ENCODE measurements at regions not wholly inside any gene's neighbourhood (a gene's known extent, or its start where the extent isn't known, plus 50 kb on each side); places are given as distances from the start of the nearest gene placed in this dataset.

GRCh38 chr3:117526470-117527079 is 817.0 kb downstream of the TUSC7 start:
- no peak for ATAC-seq (ENCODE audit: poor library complexity)
- no peaks in the 10 kb centered on the region for H3K4me1 ChIP-seq (ENCODE audit: insufficient read depth, low read length)
- Mint-ChIP-seq H3K27ac (no peak overlapping the region), H3K4me3 (no peak overlapping the region), H3K4me1 (ENCODE audit: low read depth) (no peaks in the 10 kb centered on the region), H3K27me3 (no peaks in the 10 kb centered on the region), H3K9me3 (no peaks in the 10 kb centered on the region), H3K36me3 (ENCODE audit: low read depth) (no peaks in the 10 kb centered on the region)
- CTCF ChIA-PET = no interaction called here
- intact Hi-C loops (cut with DNase I, micrococcal nuclease) = no loop called here
- no peak for TF ChIP-seq CTCF (IDR thresholded peaks at IDR 0.05)
- DNase-seq = peak in 1 of 14 experiments; percentile 2
- H3K27ac ChIP-seq (ENCODE audit: low read depth in 1 of 2, low read length in 2 of 2) = no peak overlapping the region
- H3K27me3 ChIP-seq (ENCODE audit: control insufficient read depth in 1 of 2, insufficient read depth in 2 of 2, low read length in 2 of 2) = no peaks in the 10 kb centered on the region
- no peaks in the 10 kb centered on the region for H3K9me3 ChIP-seq (ENCODE audit: control insufficient read depth in 1 of 2, insufficient read depth in 1 of 2, low read length in 2 of 2)
- POLR2A ChIA-PET = no interaction called here
- no peaks in the 10 kb centered on the region for H3K36me3 ChIP-seq (ENCODE audit: insufficient read depth, low read length)
- H3K4me3 ChIP-seq (ENCODE audit: low read length) = no peak overlapping the region

- intact Hi-C loops (cut with DNase I, micrococcal nuclease) = no loop called here
- Mint-ChIP-seq H3K27ac (no peak overlapping the region), H3K4me3 (no peak overlapping the region), H3K9me3 (no peaks in the 10 kb centered on the region), H3K4me1 (ENCODE audit: low read depth) (no peaks in the 10 kb centered on the region), H3K36me3 (ENCODE audit: low read depth) (no peaks in the 10 kb centered on the region), H3K27me3 (no peaks in the 10 kb centered on the region)
- Histone ChIP-seq H3K4me3 (ENCODE audit: low read length) (no peak overlapping the region), H3K36me3 (ENCODE audit: insufficient read depth, low read length) (no peaks in the 10 kb centered on the region), H3K27ac (ENCODE audit: low read depth in 1 of 2, low read length in 2 of 2) (no peak overlapping the region), H3K27me3 (ENCODE audit: control insufficient read depth in 1 of 2, insufficient read depth in 2 of 2, low read length in 2 of 2) (no peaks in the 10 kb centered on the region), H3K4me1 (ENCODE audit: insufficient read depth, low read length) (no peaks in the 10 kb centered on the region), H3K9me3 (ENCODE audit: control insufficient read depth in 1 of 2, insufficient read depth in 1 of 2, low read length in 2 of 2) (no peaks in the 10 kb centered on the region)
- CTCF ChIA-PET = no interaction called here
- ATAC-seq (ENCODE audit: poor library complexity) (no peak), DNase-seq (no peak)
- no peak for TF ChIP-seq CTCF (IDR thresholded peaks at IDR 0.05)
- POLR2A ChIA-PET = no interaction called here
Observed at GRCh38 chr3:117527346-117527745, 817.8 kb downstream of the TUSC7 start.

- no peak for DNase-seq
- no peaks in the 10 kb centered on the region for H3K4me1 ChIP-seq (ENCODE audit: insufficient read depth, low read length)
- TF ChIP-seq CTCF (IDR thresholded peaks at IDR 0.05) = no peak
- intact Hi-C loops (cut with DNase I, micrococcal nuclease) = no loop called here
- Mint-ChIP-seq H3K9me3 (no peaks in the 10 kb centered on the region), H3K4me3 (no peak overlapping the region), H3K27ac (no peak overlapping the region), H3K4me1 (ENCODE audit: low read depth) (no peaks in the 10 kb centered on the region), H3K36me3 (ENCODE audit: low read depth) (no peaks in the 10 kb centered on the region), H3K27me3 (no peaks in the 10 kb centered on the region)
- no peaks in the 10 kb centered on the region for H3K9me3 ChIP-seq (ENCODE audit: control insufficient read depth in 1 of 2, insufficient read depth in 1 of 2, low read length in 2 of 2)
- no peaks in the 10 kb centered on the region for H3K36me3 ChIP-seq (ENCODE audit: insufficient read depth, low read length)
- no peak overlapping the region for H3K4me3 ChIP-seq (ENCODE audit: low read length)
- no peak for ATAC-seq (ENCODE audit: poor library complexity)
- ChIA-PET POLR2A (no interaction called here), CTCF (no interaction called here)
- H3K27me3 ChIP-seq (ENCODE audit: control insufficient read depth in 1 of 2, insufficient read depth in 2 of 2, low read length in 2 of 2) = no peaks in the 10 kb centered on the region
- no peak overlapping the region for H3K27ac ChIP-seq (ENCODE audit: low read depth in 1 of 2, low read length in 2 of 2)
Observed at GRCh38 chr3:117528688-117529087, 819.1 kb downstream of the TUSC7 start.

Data from CD4-positive, alpha-beta T cell (primary cell).